CD4-positive, alpha-beta T cell (primary cell): ENCODE measurements at regions not wholly inside any gene's neighbourhood (a gene's known extent, or its start where the extent isn't known, plus 50 kb on each side); places are given as distances from the start of the nearest gene placed in this dataset.

Experiments
- ATAC-seq: fragments of 200-7000 bp; cut with Tn5 transposase; one replicate; pipeline ENCODE4 v1.10.0; 2022; ENCODE audit warnings: mild to moderate bottlenecking; ENCODE audit not compliant: poor library complexity
- CTCF ChIA-PET: fragments of 350-600 bp; sonication (Branson Sonifier 250); formaldehyde crosslinking; loops from one replicate; lab custom pipeline; 2021; ENCODE audit warnings: antibody characterized with exemption, inconsistent platforms; lab: Charles Lee
- POLR2A ChIA-PET: fragments of 350-600 bp; sonication (Branson Sonifier 250); formaldehyde crosslinking; loops from one replicate; lab custom pipeline; 2021; ENCODE audit warnings: antibody characterized with exemption, inconsistent platforms; lab: Charles Lee
- DNase-seq, 14 experiments: peaks; one replicate each; pipeline ENCODE4 v3.0.0-alpha.2; 2013 to 2020; ENCODE audit warnings: mixed read lengths in 2 of 14
- H3K27ac ChIP-seq, 2 donors: one replicate each; pipeline versions ENCODE4 v1.5.1 to v1.7.0; 2013; ENCODE audit warnings: low read length in 2 of 2, low read depth in 1 of 2, mild to moderate bottlenecking in 1 of 2
- H3K27me3 ChIP-seq, 2 experiments: 1 replicate in 1 of 2; 2 replicates in 1 of 2; pipeline versions ENCODE4 v1.6.1 to v1.7.0; 2013; ENCODE audit warnings: low read length in 2 of 2, control low read depth in 1 of 2, mild to moderate bottlenecking in 1 of 2, moderate library complexity in 1 of 2; ENCODE audit not compliant: insufficient read depth in 2 of 2, control insufficient read depth in 1 of 2
- H3K36me3 ChIP-seq: one replicate; pipeline ENCODE4 v1.6.1; 2013; ENCODE audit warnings: low read length, control low read depth; ENCODE audit not compliant: insufficient read depth
- H3K4me1 ChIP-seq: one replicate; pipeline ENCODE4 v1.6.1; 2013; ENCODE audit warnings: low read length, control low read depth; ENCODE audit not compliant: insufficient read depth
- H3K4me3 ChIP-seq: one replicate; pipeline ENCODE4 v1.5.1; 2013; ENCODE audit warnings: mild to moderate bottlenecking, low read length, moderate library complexity
- H3K9me3 ChIP-seq, 2 experiments: 1 replicate in 1 of 2; 2 replicates in 1 of 2; pipeline versions ENCODE4 v1.6.1 to v1.7.0; 2013; ENCODE audit warnings: low read length in 2 of 2, mild to moderate bottlenecking in 2 of 2, control low read depth in 1 of 2, moderate library complexity in 1 of 2; ENCODE audit not compliant: control insufficient read depth in 1 of 2, insufficient read depth in 1 of 2
- H3K27ac Mint-ChIP-seq: one replicate; pipeline ENCODE4 v1.8.0; 2020; ENCODE audit warnings: mixed read lengths
- H3K27me3 Mint-ChIP-seq: one replicate; pipeline ENCODE4 v1.8.0; 2021; ENCODE audit warnings: mixed read lengths
- H3K36me3 Mint-ChIP-seq: one replicate; pipeline ENCODE4 v1.8.0; 2021; ENCODE audit warnings: low read depth, mixed read lengths
- H3K4me1 Mint-ChIP-seq: one replicate; pipeline ENCODE4 v1.8.0; 2021; ENCODE audit warnings: low read depth, mixed read lengths
- H3K4me3 Mint-ChIP-seq: one replicate; pipeline ENCODE4 v1.8.0; 2020; ENCODE audit warnings: mild to moderate bottlenecking, mixed read lengths
- H3K9me3 Mint-ChIP-seq: one replicate; pipeline ENCODE4 v1.8.0; 2020; ENCODE audit warnings: mixed read lengths
- intact Hi-C, 2 experiments: fragments of 100-400 bp; cut with DNase I in 1 of 2; cut with micrococcal nuclease in 1 of 2; formaldehyde crosslinking; loops; one replicate each; pipeline versions ENCODE4 v1.15.1 to v1.9.0; 2023 to 2025; cut with DNase I, micrococcal nuclease
- TF ChIP-seq, protein P1 (sequence below): fragments of 200-600 bp; IDR thresholded peaks from one replicate; pipeline ENCODE4 v1.8.0; 2022; ENCODE audit warnings: antibody characterized with exemption, mild to moderate bottlenecking

DNA sequence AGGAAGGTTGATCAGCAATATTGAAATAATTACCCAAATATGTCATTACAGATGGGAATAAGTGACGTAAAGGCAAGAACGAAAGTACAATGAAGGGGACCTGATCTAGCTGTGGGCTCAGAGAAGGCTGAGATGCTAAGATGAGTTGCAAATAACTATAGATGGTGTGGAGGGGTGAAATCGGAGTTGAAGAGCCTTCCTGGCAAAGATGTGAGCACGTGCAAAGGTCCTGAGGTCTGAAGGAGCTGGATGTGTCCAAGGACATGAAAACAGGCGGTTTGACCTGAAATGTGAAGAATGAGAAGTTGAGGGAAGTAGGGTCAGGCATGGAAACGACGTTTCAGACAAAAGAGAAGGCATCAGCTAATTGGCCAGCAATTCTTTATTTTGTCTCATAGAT lies 61.6 kb upstream of the SLC45A1 start:
- Mint-ChIP-seq H3K27me3 (peaks cover 14% of the 10 kb centered on the region), H3K4me3 (no peak overlapping the region), H3K4me1 (peaks cover 5% of the 10 kb centered on the region), H3K9me3 (no peaks in the 10 kb centered on the region), H3K36me3 (no peaks in the 10 kb centered on the region), H3K27ac (no peak overlapping the region)
- TF ChIP-seq, protein P1, sequence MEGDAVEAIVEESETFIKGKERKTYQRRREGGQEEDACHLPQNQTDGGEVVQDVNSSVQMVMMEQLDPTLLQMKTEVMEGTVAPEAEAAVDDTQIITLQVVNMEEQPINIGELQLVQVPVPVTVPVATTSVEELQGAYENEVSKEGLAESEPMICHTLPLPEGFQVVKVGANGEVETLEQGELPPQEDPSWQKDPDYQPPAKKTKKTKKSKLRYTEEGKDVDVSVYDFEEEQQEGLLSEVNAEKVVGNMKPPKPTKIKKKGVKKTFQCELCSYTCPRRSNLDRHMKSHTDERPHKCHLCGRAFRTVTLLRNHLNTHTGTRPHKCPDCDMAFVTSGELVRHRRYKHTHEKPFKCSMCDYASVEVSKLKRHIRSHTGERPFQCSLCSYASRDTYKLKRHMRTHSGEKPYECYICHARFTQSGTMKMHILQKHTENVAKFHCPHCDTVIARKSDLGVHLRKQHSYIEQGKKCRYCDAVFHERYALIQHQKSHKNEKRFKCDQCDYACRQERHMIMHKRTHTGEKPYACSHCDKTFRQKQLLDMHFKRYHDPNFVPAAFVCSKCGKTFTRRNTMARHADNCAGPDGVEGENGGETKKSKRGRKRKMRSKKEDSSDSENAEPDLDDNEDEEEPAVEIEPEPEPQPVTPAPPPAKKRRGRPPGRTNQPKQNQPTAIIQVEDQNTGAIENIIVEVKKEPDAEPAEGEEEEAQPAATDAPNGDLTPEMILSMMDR, result no peak
- no peaks in the 10 kb centered on the region for H3K9me3 ChIP-seq
- intact Hi-C loops, result no loop called here
- H3K4me3 ChIP-seq, result no peak overlapping the region
- H3K4me1 ChIP-seq, result no peaks in the 10 kb centered on the region
- ATAC-seq, result no peak
- POLR2A ChIA-PET, result no interaction called here
- H3K36me3 ChIP-seq, result no peaks in the 10 kb centered on the region
- no peak for DNase-seq
- no peaks in the 10 kb centered on the region for H3K27me3 ChIP-seq
- CTCF ChIA-PET, result interaction anchor here (1.1 kb wide), 1 partner anchor 129 kb away, joined by 5 read pairs; no protein-coding TSS in a partner anchor
- no peak overlapping the region for H3K27ac ChIP-seq

DNA sequence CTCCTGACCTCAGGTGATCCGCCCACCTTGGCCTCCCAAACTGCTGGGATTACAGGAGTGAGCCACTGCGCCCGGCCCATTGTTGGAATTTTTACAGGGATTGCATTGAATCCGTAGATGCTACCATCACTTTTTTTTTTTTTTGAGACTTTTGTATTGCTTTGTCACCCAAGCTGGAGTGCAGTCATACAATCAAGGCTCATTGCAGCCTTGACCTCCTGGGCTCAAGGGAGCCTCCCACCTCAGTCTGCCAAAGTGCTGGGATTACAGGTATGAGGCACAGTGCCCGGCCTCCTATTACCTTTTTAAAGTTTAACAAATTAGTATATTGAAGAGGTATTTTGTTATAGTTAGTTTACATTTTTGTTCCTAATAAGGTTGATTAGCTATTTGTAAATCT lies 62.2 kb upstream of the SLC45A1 start:
- H3K9me3 ChIP-seq, result no peaks in the 10 kb centered on the region
- no peak overlapping the region for H3K4me3 Mint-ChIP-seq
- H3K4me1 ChIP-seq, result no peaks in the 10 kb centered on the region
- ChIA-PET CTCF (interaction anchor here (1.1 kb wide), 1 partner anchor 128 kb away, joined by 5 read pairs; no protein-coding TSS in a partner anchor), POLR2A (no interaction called here)
- ATAC-seq (no peak), DNase-seq (no peak)
- no peak overlapping the region for H3K27ac ChIP-seq
- no peaks in the 10 kb centered on the region for H3K27me3 ChIP-seq
- H3K4me1 Mint-ChIP-seq, result peaks cover 5% of the 10 kb centered on the region
- H3K36me3 Mint-ChIP-seq, result no peaks in the 10 kb centered on the region
- no peaks in the 10 kb centered on the region for H3K9me3 Mint-ChIP-seq
- intact Hi-C loops, result no loop called here
- no peaks in the 10 kb centered on the region for H3K36me3 ChIP-seq
- no peak overlapping the region for H3K27ac Mint-ChIP-seq
- H3K4me3 ChIP-seq, result no peak overlapping the region
- TF ChIP-seq, protein P1, result no peak
- H3K27me3 Mint-ChIP-seq, result peaks cover 14% of the 10 kb centered on the region

DNA sequence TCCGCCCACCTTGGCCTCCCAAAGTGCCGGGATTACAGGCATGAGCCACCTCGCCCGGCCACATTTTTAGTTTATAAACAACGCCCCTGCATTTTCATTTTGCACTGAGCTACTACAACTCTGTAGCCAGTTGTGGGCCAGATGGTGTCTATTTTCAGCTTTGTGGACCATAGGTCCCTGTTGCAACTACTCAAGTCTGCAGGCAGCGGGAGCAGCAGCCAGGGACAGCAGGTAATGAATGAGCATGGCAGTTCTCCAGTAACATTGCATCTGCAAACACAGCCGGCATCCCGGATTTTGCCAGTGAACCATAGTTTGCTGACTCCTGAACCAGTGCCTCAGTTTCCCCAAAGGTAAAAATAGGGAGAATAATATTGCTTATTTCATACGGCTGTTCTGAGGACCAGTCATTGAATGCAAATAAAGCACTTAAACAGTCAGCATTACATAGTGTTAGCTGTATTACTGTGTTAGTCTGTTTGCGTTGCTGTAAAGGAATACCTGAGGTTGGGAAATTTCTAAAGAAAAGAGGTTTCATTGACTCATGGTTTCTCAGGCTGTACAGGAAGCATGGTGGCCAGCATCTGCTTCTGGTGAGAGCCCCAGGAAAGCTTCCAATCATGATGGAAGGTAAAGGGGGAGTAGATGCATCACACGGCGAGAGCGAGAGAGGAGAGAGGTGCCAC lies 65.5 kb upstream of the SLC45A1 start:
- H3K36me3 Mint-ChIP-seq, result no peaks in the 10 kb centered on the region
- Histone ChIP-seq H3K27ac (no peak overlapping the region), H3K9me3 (no peaks in the 10 kb centered on the region), H3K4me3 (no peak overlapping the region), H3K36me3 (no peaks in the 10 kb centered on the region), H3K27me3 (no peaks in the 10 kb centered on the region), H3K4me1 (peaks cover 3% of the 10 kb centered on the region)
- H3K4me3 Mint-ChIP-seq, result no peak overlapping the region
- H3K27ac Mint-ChIP-seq, result no peak overlapping the region
- no peak for DNase-seq
- CTCF ChIA-PET, result no interaction called here
- intact Hi-C loops, result no loop called here
- TF ChIP-seq, protein P1, result no peak
- H3K9me3 Mint-ChIP-seq, result no peaks in the 10 kb centered on the region
- peaks cover 15% of the 10 kb centered on the region for H3K4me1 Mint-ChIP-seq
- POLR2A ChIA-PET, result no interaction called here
- no peak for ATAC-seq
- H3K27me3 Mint-ChIP-seq, result peaks cover 8% of the 10 kb centered on the region
